ENCODE measurements at regions not wholly inside any gene's neighbourhood (a gene's known extent, or its start where the extent isn't known, plus 50 kb on each side); places are given as distances from the start of the nearest gene placed in this dataset.

GRCh38 chr10:9992661-9993060 is 1025.0 kb upstream of the CELF2 start:
- TF ChIP-seq CTCF (IDR thresholded peaks at IDR 0.05; ENCODE audit: extremely low read depth in 1 of 2, insufficient read depth in 1 of 2, low read depth in 1 of 2, low read length in 2 of 2) (no peak), MAX (IDR thresholded peaks at IDR 0.05; ENCODE audit: insufficient read depth, insufficient read length) (no peak), POLR2A (IDR thresholded peaks at IDR 0.05; ENCODE audit: low read depth, low read length) (no peak), EZH2 (IDR thresholded peaks at IDR 0.05; ENCODE audit: borderline replicate concordance, low read depth, low read length, severe bottlenecking) (no peak)

Measured in endothelial cell of umbilical vein (primary cell).